SU-DHL-6 (cell line): ENCODE measurements at regions not wholly inside any gene's neighbourhood (a gene's known extent, or its start where the extent isn't known, plus 50 kb on each side); places are given as distances from the start of the nearest gene placed in this dataset.

Source experiments
- EZH2phosphoT487 ChIP-seq: fragments of 200-600 bp; sonication (generic), shearing (Covaris generic); conservative IDR thresholded peaks from 2 replicates; pipeline ENCODE4 v1.6.1; 2018; ENCODE audit warnings: mild to moderate bottlenecking, antibody characterized with exemption, low read length, moderate library complexity, mixed read lengths
- TF ChIP-seq, protein P1 (sequence below): fragments of 200-600 bp; sonication (generic); IDR thresholded peaks from one replicate; pipeline ENCODE4 v1.5.1; 2017; ENCODE audit warnings: antibody characterized with exemption, mild to moderate bottlenecking, low read length, moderate library complexity; ENCODE audit not compliant: insufficient read depth, poor library complexity, severe bottlenecking

DNA sequence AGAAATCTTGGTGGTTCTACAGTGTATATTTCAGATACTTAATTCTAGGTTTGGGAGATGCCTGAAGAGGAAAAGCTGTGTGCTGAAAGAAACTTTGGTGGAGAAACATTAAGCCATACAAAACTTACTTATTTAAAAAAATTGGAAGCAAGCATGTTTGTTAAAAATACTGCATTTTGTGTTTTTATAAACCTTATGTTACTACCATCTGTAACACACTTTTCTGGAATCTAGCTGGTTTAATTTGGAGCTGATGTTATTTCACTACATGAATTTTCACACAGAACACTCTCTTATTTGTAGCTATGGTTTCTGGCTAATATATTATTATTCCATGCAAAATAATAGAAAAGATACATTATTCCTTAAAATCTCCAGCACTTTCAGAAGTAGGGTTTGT is 710.7 kb downstream of the ADGRL2 start:
- TF ChIP-seq, protein P1, sequence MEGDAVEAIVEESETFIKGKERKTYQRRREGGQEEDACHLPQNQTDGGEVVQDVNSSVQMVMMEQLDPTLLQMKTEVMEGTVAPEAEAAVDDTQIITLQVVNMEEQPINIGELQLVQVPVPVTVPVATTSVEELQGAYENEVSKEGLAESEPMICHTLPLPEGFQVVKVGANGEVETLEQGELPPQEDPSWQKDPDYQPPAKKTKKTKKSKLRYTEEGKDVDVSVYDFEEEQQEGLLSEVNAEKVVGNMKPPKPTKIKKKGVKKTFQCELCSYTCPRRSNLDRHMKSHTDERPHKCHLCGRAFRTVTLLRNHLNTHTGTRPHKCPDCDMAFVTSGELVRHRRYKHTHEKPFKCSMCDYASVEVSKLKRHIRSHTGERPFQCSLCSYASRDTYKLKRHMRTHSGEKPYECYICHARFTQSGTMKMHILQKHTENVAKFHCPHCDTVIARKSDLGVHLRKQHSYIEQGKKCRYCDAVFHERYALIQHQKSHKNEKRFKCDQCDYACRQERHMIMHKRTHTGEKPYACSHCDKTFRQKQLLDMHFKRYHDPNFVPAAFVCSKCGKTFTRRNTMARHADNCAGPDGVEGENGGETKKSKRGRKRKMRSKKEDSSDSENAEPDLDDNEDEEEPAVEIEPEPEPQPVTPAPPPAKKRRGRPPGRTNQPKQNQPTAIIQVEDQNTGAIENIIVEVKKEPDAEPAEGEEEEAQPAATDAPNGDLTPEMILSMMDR: no peak
- no peak for TF ChIP-seq EZH2phosphoT487
